ENCODE measurements at regions not wholly inside any gene's neighbourhood (a gene's known extent, or its start where the extent isn't known, plus 50 kb on each side); places are given as distances from the start of the nearest gene placed in this dataset.

- DNase-seq: no peak
Observed at GRCh38 chr9:90300611-90301276, 341.9 kb downstream of the DIRAS2 start.

- DNase-seq: no peak
Observed at GRCh38 chr9:90301277-90301653, 341.4 kb downstream of the DIRAS2 start.

- no peak for DNase-seq
Observed at GRCh38 chr9:90303655-90304054, 339.0 kb downstream of the DIRAS2 start.

GRCh38 chr9:90306158-90306557 is 336.5 kb downstream of the DIRAS2 start:
- DNase-seq: no peak

GRCh38 chr9:90307167-90307833 is 335.3 kb downstream of the DIRAS2 start:
- no peak for DNase-seq

GRCh38 chr9:90307891-90308290 is 334.7 kb downstream of the DIRAS2 start:
- DNase-seq: no peak

- no peak for DNase-seq
Observed at GRCh38 chr9:90308691-90309090, 333.9 kb downstream of the DIRAS2 start.

- no peak for DNase-seq
Observed at GRCh38 chr9:90309809-90310520, 332.7 kb downstream of the DIRAS2 start.

- DNase-seq: no peak
Observed at GRCh38 chr9:90310521-90310876, 332.1 kb downstream of the DIRAS2 start.

- no peak for DNase-seq
Observed at GRCh38 chr9:90311811-90312210, 330.8 kb downstream of the DIRAS2 start.

- DNase-seq: no peak
Observed at GRCh38 chr9:90322296-90322695, 320.3 kb downstream of the DIRAS2 start.

GRCh38 chr9:90325913-90326653 is 316.5 kb downstream of the DIRAS2 start:
- DNase-seq: no peak

GRCh38 chr9:90330231-90330630 is 312.4 kb downstream of the DIRAS2 start:
- DNase-seq: no peak

- DNase-seq: no peak
Observed at GRCh38 chr9:90331826-90332575, 310.6 kb downstream of the DIRAS2 start.

GRCh38 chr9:90333226-90333625 is 309.4 kb downstream of the DIRAS2 start:
- DNase-seq: no peak

GRCh38 chr9:90340421-90340820 is 302.2 kb downstream of the DIRAS2 start:
- no peak for DNase-seq

- no peak for DNase-seq
Observed at GRCh38 chr9:90342607-90343006, 300.0 kb downstream of the DIRAS2 start.

- DNase-seq: no peak
Observed at GRCh38 chr9:90343366-90343765, 299.3 kb downstream of the DIRAS2 start.

GRCh38 chr9:90343991-90344390 is 298.6 kb downstream of the DIRAS2 start:
- DNase-seq: no peak

GRCh38 chr9:90365666-90366065 is 277.0 kb downstream of the DIRAS2 start:
- DNase-seq: no peak

GRCh38 chr9:90368241-90368640 is 274.4 kb downstream of the DIRAS2 start:
- no peak for DNase-seq

- DNase-seq: no peak
Observed at GRCh38 chr9:90368928-90369327, 273.7 kb downstream of the DIRAS2 start.

- no peak for DNase-seq
Observed at GRCh38 chr9:90379771-90380170, 262.9 kb downstream of the DIRAS2 start.

Measured in activated T-cell treated with anti-CD3 and anti-CD28 coated beads for 4 hours (primary cell).